B cell (primary cell): ENCODE measurements at regions not wholly inside any gene's neighbourhood (a gene's known extent, or its start where the extent isn't known, plus 50 kb on each side); places are given as distances from the start of the nearest gene placed in this dataset.

ENCODE experiments used
- ATAC-seq: fragments of 200-7000 bp; cut with Tn5 transposase; one replicate; pipeline ENCODE4 v1.10.0; 2021; ENCODE audit warnings: low read depth, mild to moderate bottlenecking, moderate number of reproducible peaks, moderate library complexity
- CTCF ChIA-PET: fragments of 350-600 bp; sonication (Branson Sonifier 250); formaldehyde crosslinking; loops from one replicate; lab custom pipeline; 2021; ENCODE audit warnings: antibody characterized with exemption, inconsistent platforms; lab: Charles Lee
- POLR2A ChIA-PET: fragments of 350-600 bp; sonication (Branson Sonifier 250); formaldehyde crosslinking; loops from one replicate; lab custom pipeline; 2021; ENCODE audit warnings: antibody characterized with exemption; lab: Charles Lee
- DNase-seq: peaks from one replicate; pipeline ENCODE4 v3.0.0; 2013
- H2AFZ ChIP-seq: 2 replicates; pipeline ENCODE4 v1.6.1; 2012; ENCODE audit warnings: mild to moderate bottlenecking, low read depth, low read length; ENCODE audit not compliant: insufficient read depth, poor library complexity, severe bottlenecking
- H3K27ac ChIP-seq, 2 donors: 1 replicate in 1 of 2; 2 replicates in 1 of 2; pipeline ENCODE4 v1.5.1; 2012 to 2013; ENCODE audit warnings: low read length in 2 of 2, mild to moderate bottlenecking in 2 of 2, moderate library complexity in 1 of 2
- H3K27me3 ChIP-seq, 4 experiments: fragments of 200-600 bp in 1 of 4; sonication (generic) in 1 of 4; replicated peaks in 1 of 4; 1 replicate in 2 of 4; 2 replicates in 2 of 4; pipeline versions ENCODE4 v1.6.1 to v1.7.0; 2013 to 2016; ENCODE audit warnings: low read length in 3 of 4, mild to moderate bottlenecking in 2 of 4, mixed read lengths in 1 of 4, moderate library complexity in 1 of 4; ENCODE audit not compliant: insufficient read depth in 4 of 4, control insufficient read depth in 3 of 4; ENCODE audit errors: control extremely low read depth in 1 of 4
- H3K36me3 ChIP-seq, 2 experiments: replicated peaks in 1 of 2; 1 replicate in 1 of 2; 2 replicates in 1 of 2; pipeline versions ENCODE4 v1.6.1 to v1.7.1; 2013; ENCODE audit warnings: low read length in 1 of 2; ENCODE audit not compliant: insufficient read depth in 2 of 2, control insufficient read depth in 1 of 2; ENCODE audit errors: control extremely low read depth in 1 of 2, extremely low read depth in 1 of 2
- H3K4me1 ChIP-seq, 2 donors: fragments of 200-600 bp in 1 of 2; sonication (generic) in 1 of 2; 1 replicate in 1 of 2; 2 replicates in 1 of 2; pipeline versions ENCODE4 v1.5.1 to v1.6.1; 2013 to 2017; ENCODE audit warnings: low read length in 2 of 2; ENCODE audit not compliant: control insufficient read depth in 2 of 2, insufficient read depth in 2 of 2
- H3K4me2 ChIP-seq: replicated peaks from 2 replicates; pipeline ENCODE3; 2012; ENCODE audit warnings: mild to moderate bottlenecking, low read depth, low read length; ENCODE audit not compliant: poor library complexity, severe bottlenecking
- H3K4me3 ChIP-seq, 5 experiments: fragments of 200-600 bp in 1 of 5; sonication (generic) in 1 of 5; 1 replicate in 3 of 5; 2 replicates in 2 of 5; pipeline versions ENCODE4 v1.5.1 to v1.7.0; 2011 to 2016; ENCODE audit warnings: low read length in 4 of 5, mild to moderate bottlenecking in 4 of 5, low read depth in 2 of 5, control low read depth in 1 of 5, moderate library complexity in 1 of 5; ENCODE audit not compliant: insufficient read depth in 1 of 5; ENCODE audit errors: control extremely low read depth in 1 of 5, extremely low read depth in 1 of 5
- H3K79me2 ChIP-seq: fragments of 200-600 bp; sonication (generic); one replicate; pipeline ENCODE4 v1.6.0; 2016; ENCODE audit warnings: low read length; ENCODE audit not compliant: control insufficient read depth, insufficient read depth
- H3K9ac ChIP-seq: fragments of 200-600 bp; sonication (generic); 2 replicates; pipeline ENCODE4 v1.6.1; 2017; ENCODE audit warnings: mild to moderate bottlenecking, low read length, moderate library complexity
- H3K9me3 ChIP-seq, 3 donors: one replicate each; pipeline versions ENCODE4 v1.6.1 to v1.7.1; 2013; ENCODE audit warnings: low read length in 2 of 3; ENCODE audit not compliant: control insufficient read depth in 2 of 3, insufficient read depth in 1 of 3; ENCODE audit errors: control extremely low read depth in 1 of 3
- H4K20me1 ChIP-seq: 2 replicates; pipeline ENCODE4 v1.6.0; 2012; ENCODE audit warnings: mild to moderate bottlenecking, low read length; ENCODE audit not compliant: insufficient read depth, control insufficient read depth, poor library complexity, severe bottlenecking
- H3K27ac Mint-ChIP-seq: one replicate; pipeline ENCODE4 v1.8.0; 2021; ENCODE audit warnings: mixed read lengths
- H3K27me3 Mint-ChIP-seq: one replicate; pipeline ENCODE4 v1.8.0; 2021; ENCODE audit warnings: mixed read lengths
- H3K4me1 Mint-ChIP-seq: one replicate; pipeline ENCODE4 v1.8.0; 2021; ENCODE audit warnings: mixed read lengths
- H3K4me3 Mint-ChIP-seq: one replicate; pipeline ENCODE4 v1.8.0; 2021; ENCODE audit warnings: mixed read lengths
- H3K9me3 Mint-ChIP-seq: one replicate; pipeline ENCODE4 v1.8.0; 2022; ENCODE audit warnings: mixed read lengths; ENCODE audit not compliant: insufficient read depth
- CTCF ChIP-seq: fragments of 200-600 bp; IDR thresholded peaks from one replicate; pipeline ENCODE4 v1.8.0; 2022; ENCODE audit warnings: antibody characterized with exemption, mild to moderate bottlenecking
- EZH2 ChIP-seq: IDR thresholded peaks from 2 replicates; pipeline ENCODE4 v1.6.1; 2012; ENCODE audit warnings: borderline replicate concordance, low read depth, mild to moderate bottlenecking, moderate library complexity, low read length; ENCODE audit not compliant: insufficient read depth, poor library complexity, severe bottlenecking
- WGBS: methylation state at CpG from one replicate; pipeline ENCODE4 v1.1.5; 2013; ENCODE audit warnings: missing lambda C conversion rate; ENCODE audit not compliant: insufficient coverage; 5-methylcytosine and 5-hydroxymethylcytosine counted together
- intact Hi-C: fragments of 100-400 bp; cut with micrococcal nuclease; formaldehyde crosslinking; loops from one replicate; pipeline ENCODE4 v1.10.0; 2022

GRCh38 chr15:95068701-95069521 lies 837.5 kb downstream of the MCTP2 start:
- H3K27ac ChIP-seq, result no peak overlapping the region
- no peaks in the 10 kb centered on the region for H4K20me1 ChIP-seq
- Mint-ChIP-seq H3K27me3 (no peaks in the 10 kb centered on the region), H3K9me3 (no peaks in the 10 kb centered on the region), H3K4me1 (no peaks in the 10 kb centered on the region), H3K27ac (no peak overlapping the region), H3K4me3 (no peak overlapping the region)
- ChIA-PET CTCF (no interaction called here), POLR2A (no interaction called here)
- no peak for DNase-seq
- no peaks in the 10 kb centered on the region for H3K4me1 ChIP-seq
- no peak overlapping the region for H3K4me2 ChIP-seq
- TF ChIP-seq EZH2 (no peak), CTCF (no peak)
- H3K9me3 ChIP-seq, result peaks cover 0 to 7% (median 0%) of the 10 kb centered on the region in 3 donors
- 80% methylated on average over 5 of the region's 11 CpGs for WGBS
- no peaks in the 10 kb centered on the region for H3K27me3 ChIP-seq
- no peak overlapping the region for H2AFZ ChIP-seq
- H3K79me2 ChIP-seq, result no peaks in the 10 kb centered on the region
- no peak overlapping the region for H3K4me3 ChIP-seq
- no peak for ATAC-seq
- no peak overlapping the region for H3K9ac ChIP-seq
- no peaks in the 10 kb centered on the region for H3K36me3 ChIP-seq
- intact Hi-C loops, result no loop called here

GRCh38 chr15:95075792-95076677 lies 844.7 kb downstream of the MCTP2 start:
- Histone ChIP-seq H2AFZ (no peak overlapping the region), H3K36me3 (no peaks in the 10 kb centered on the region), H3K4me3 (no peak overlapping the region), H3K79me2 (no peaks in the 10 kb centered on the region), H3K9me3 (peaks cover 0 to 2% (median 0%) of the 10 kb centered on the region in 3 donors), H3K9ac (no peak overlapping the region), H4K20me1 (no peaks in the 10 kb centered on the region), H3K27me3 (no peaks in the 10 kb centered on the region), H3K27ac (no peak overlapping the region), H3K4me2 (no peak overlapping the region), H3K4me1 (no peaks in the 10 kb centered on the region)
- TF ChIP-seq CTCF, result no peak
- no peak for TF ChIP-seq EZH2
- H3K27ac Mint-ChIP-seq, result no peak overlapping the region
- ATAC-seq (no peak), DNase-seq (no peak)
- ChIA-PET POLR2A (no interaction called here), CTCF (no interaction called here)
- no peaks in the 10 kb centered on the region for H3K27me3 Mint-ChIP-seq
- intact Hi-C loops, result no loop called here
- no peaks in the 10 kb centered on the region for H3K4me1 Mint-ChIP-seq
- no peak overlapping the region for H3K4me3 Mint-ChIP-seq
- 93% methylated on average over 8 of the region's 13 CpGs for WGBS
- no peaks in the 10 kb centered on the region for H3K9me3 Mint-ChIP-seq
